CD4-positive, CD25-positive, alpha-beta regulatory T cell (primary cell): ENCODE measurements at regions not wholly inside any gene's neighbourhood (a gene's known extent, or its start where the extent isn't known, plus 50 kb on each side); places are given as distances from the start of the nearest gene placed in this dataset.
"Not testable (repeated sequence)": the region's sequence is repeated elsewhere in the genome, so short reads cannot be mapped to it uniquely, and the experiment has no call there.

Source experiments
- ATAC-seq, 2 donors: fragments of 150-1000 bp; cut with Tn5 transposase; one replicate each; pipeline ENCODE4 v1.10.0; 2021; ENCODE audit warnings: low read depth in 2 of 2, moderate number of reproducible peaks in 2 of 2, moderate library complexity in 1 of 2
- DNase-seq, 3 donors: peaks; one replicate each; pipeline versions ENCODE4 v3.0.0 to v3.0.0-alpha.2; 2012 to 2022; ENCODE audit warnings: mixed read lengths in 1 of 3
- H3K27ac ChIP-seq: one replicate; pipeline ENCODE4 v1.7.0; 2013; ENCODE audit warnings: mild to moderate bottlenecking, low read length; ENCODE audit not compliant: insufficient read depth, poor library complexity, severe bottlenecking
- H3K27me3 ChIP-seq: one replicate; pipeline ENCODE4 v1.7.0; 2013; ENCODE audit warnings: low read length; ENCODE audit not compliant: control insufficient read depth, insufficient read depth
- H3K36me3 ChIP-seq: one replicate; pipeline ENCODE4 v1.7.0; 2013; ENCODE audit warnings: mild to moderate bottlenecking, low read length, moderate library complexity; ENCODE audit not compliant: control insufficient read depth, insufficient read depth
- H3K4me1 ChIP-seq: 2 replicates; pipeline ENCODE4 v1.7.0; 2013; ENCODE audit warnings: mild to moderate bottlenecking, low read length; ENCODE audit not compliant: insufficient read depth, control insufficient read depth, poor library complexity, severe bottlenecking
- H3K4me3 ChIP-seq: one replicate; pipeline ENCODE4 v1.7.0; 2013; ENCODE audit warnings: low read depth, mild to moderate bottlenecking, low read length, moderate library complexity
- H3K9me3 ChIP-seq, 2 experiments: 1 replicate in 1 of 2; 2 replicates in 1 of 2; pipeline ENCODE4 v1.7.0; 2013; ENCODE audit warnings: low read length in 2 of 2, mild to moderate bottlenecking in 1 of 2, moderate library complexity in 1 of 2; ENCODE audit not compliant: control insufficient read depth in 2 of 2
- H3K27ac Mint-ChIP-seq, 3 donors: one replicate each; pipeline ENCODE4 v1.8.0; 2020 to 2022; ENCODE audit warnings: mild to moderate bottlenecking in 3 of 3, mixed read lengths in 3 of 3, moderate library complexity in 2 of 3
- H3K27me3 Mint-ChIP-seq: one replicate; pipeline ENCODE4 v1.8.0; 2022; ENCODE audit warnings: mild to moderate bottlenecking, mixed read lengths
- H3K36me3 Mint-ChIP-seq: one replicate; pipeline ENCODE4 v1.8.0; 2020; ENCODE audit warnings: mixed read lengths
- H3K4me1 Mint-ChIP-seq, 4 donors: one replicate each; pipeline ENCODE4 v1.8.0; 2020 to 2022; ENCODE audit warnings: mixed read lengths in 4 of 4, mild to moderate bottlenecking in 1 of 4
- H3K4me3 Mint-ChIP-seq, 4 donors: one replicate each; pipeline ENCODE4 v1.8.0; 2020 to 2022; ENCODE audit warnings: mild to moderate bottlenecking in 4 of 4, mixed read lengths in 4 of 4, moderate library complexity in 3 of 4
- H3K9me3 Mint-ChIP-seq, 7 donors: one replicate each; pipeline ENCODE4 v1.8.0; 2020 to 2022; ENCODE audit warnings: mixed read lengths in 7 of 7, mild to moderate bottlenecking in 3 of 7, moderate library complexity in 2 of 7

DNA sequence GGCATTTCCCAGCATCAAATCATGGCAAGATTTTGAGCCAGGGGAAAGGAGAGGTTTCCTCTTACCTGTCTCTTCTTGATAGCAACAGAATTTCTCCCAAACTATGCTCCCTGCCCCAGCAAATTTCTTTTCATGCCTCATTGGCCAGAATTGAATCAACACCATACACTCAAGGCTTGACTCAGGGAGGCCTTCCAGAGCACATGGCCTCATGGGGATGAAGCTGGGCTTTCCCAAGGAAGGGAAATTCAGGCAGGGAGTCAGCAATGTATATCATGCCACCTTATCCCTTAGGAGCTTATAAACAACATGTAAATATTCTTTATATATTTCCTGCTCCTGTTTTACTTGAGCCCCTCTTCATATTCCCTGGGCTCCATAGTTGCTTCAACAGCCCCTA lies 62.1 kb downstream of the ARF6 start:
- Histone ChIP-seq H3K27ac (no peak overlapping the region), H3K4me1 (peaks cover 11% of the 10 kb centered on the region), H3K36me3 (no peaks in the 10 kb centered on the region), H3K27me3 (no peaks in the 10 kb centered on the region), H3K4me3 (no peak overlapping the region), H3K9me3 (no peaks in the 10 kb centered on the region)
- Mint-ChIP-seq H3K4me1 (peaks cover 10 to 24% (median 21%) of the 10 kb centered on the region in 4 donors), H3K9me3 (no peaks in the 10 kb centered on the region), H3K4me3 (no peak overlapping the region), H3K27ac (no peak overlapping the region), H3K27me3 (no peaks in the 10 kb centered on the region), H3K36me3 (no peaks in the 10 kb centered on the region)
- DNase-seq (no peak), ATAC-seq (no peak)

GRCh38 chr14:49957089-49957852 lies 64.4 kb downstream of the ARF6 start:
- ATAC-seq, result no peak
- H3K27me3 ChIP-seq, result no peaks in the 10 kb centered on the region
- no peak overlapping the region for H3K27ac ChIP-seq
- no peaks in the 10 kb centered on the region for H3K9me3 ChIP-seq
- Mint-ChIP-seq H3K27ac (peak overlapping the region in 1 of 3 donors; percentile 9), H3K27me3 (no peaks in the 10 kb centered on the region), H3K9me3 (no peaks in the 10 kb centered on the region), H3K36me3 (no peaks in the 10 kb centered on the region), H3K4me3 (no peak overlapping the region), H3K4me1 (peaks cover 0 to 13% (median 5%) of the 10 kb centered on the region in 4 donors)
- no peak for DNase-seq
- peaks cover 5% of the 10 kb centered on the region for H3K4me1 ChIP-seq
- H3K36me3 ChIP-seq, result no peaks in the 10 kb centered on the region
- no peak overlapping the region for H3K4me3 ChIP-seq

GRCh38 chr14:49959822-49960408 lies 67.0 kb downstream of the ARF6 start:
- Mint-ChIP-seq H3K27ac (peak overlapping the region in 1 of 3 donors; percentile 85), H3K4me1 (peaks cover 0 to 18% (median 8%) of the 10 kb centered on the region in 4 donors), H3K27me3 (no peaks in the 10 kb centered on the region), H3K36me3 (no peaks in the 10 kb centered on the region), H3K9me3 (no peaks in the 10 kb centered on the region), H3K4me3 (peak overlapping the region in 1 of 4 donors; percentile 19)
- no peaks in the 10 kb centered on the region for H3K36me3 ChIP-seq
- H3K27me3 ChIP-seq, result no peaks in the 10 kb centered on the region
- H3K27ac ChIP-seq, result no peak overlapping the region
- ATAC-seq (no peak), DNase-seq (no peak)
- no peak overlapping the region for H3K4me3 ChIP-seq
- no peaks in the 10 kb centered on the region for H3K9me3 ChIP-seq
- peaks cover 5% of the 10 kb centered on the region for H3K4me1 ChIP-seq

DNA sequence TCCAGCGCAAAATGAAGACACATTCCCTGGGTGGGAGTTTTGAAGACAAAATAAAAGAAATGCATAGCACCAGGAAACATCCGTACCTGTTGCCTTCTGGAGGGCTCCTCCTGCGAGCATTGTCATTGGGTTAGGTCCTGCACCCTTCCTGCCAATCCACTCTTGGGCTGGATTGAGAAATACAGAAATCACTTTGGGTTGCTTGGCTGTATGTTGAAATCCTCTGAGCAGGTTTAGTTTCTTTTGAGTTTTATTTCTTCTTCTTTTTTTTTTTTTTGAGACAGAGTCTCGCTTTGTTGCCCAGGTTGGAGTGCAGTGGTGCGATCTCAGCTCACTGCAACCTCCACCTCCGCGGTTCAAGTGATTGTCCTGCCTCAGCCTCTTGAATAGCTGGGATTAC lies 67.6 kb downstream of the ARF6 start:
- no peak for ATAC-seq
- peaks cover 5% of the 10 kb centered on the region for H3K4me1 ChIP-seq

GRCh38 chr14:49961270-49962222 lies 68.7 kb downstream of the ARF6 start:
- Histone ChIP-seq H3K27ac (no peak overlapping the region), H3K4me1 (peaks cover 5% of the 10 kb centered on the region), H3K36me3 (no peaks in the 10 kb centered on the region), H3K9me3 (no peaks in the 10 kb centered on the region), H3K4me3 (no peak overlapping the region), H3K27me3 (no peaks in the 10 kb centered on the region)
- ATAC-seq (no peak), DNase-seq (no peak)
- Mint-ChIP-seq H3K27ac (peak overlapping the region in 1 of 3 donors; percentile 12), H3K4me3 (no peak overlapping the region), H3K4me1 (peaks cover 0 to 20% (median 6%) of the 10 kb centered on the region in 4 donors), H3K36me3 (no peaks in the 10 kb centered on the region), H3K9me3 (no peaks in the 10 kb centered on the region), H3K27me3 (no peaks in the 10 kb centered on the region)

More for the DNA sequence above, 67.6 kb downstream of the ARF6 start:
- no peak overlapping the region for H3K4me3 Mint-ChIP-seq
- no peak for DNase-seq
- H3K27me3 ChIP-seq, result no peaks in the 10 kb centered on the region
- H3K9me3 ChIP-seq, result no peaks in the 10 kb centered on the region
- H3K4me3 ChIP-seq, result no peak overlapping the region
- no peaks in the 10 kb centered on the region for H3K36me3 ChIP-seq
- no peaks in the 10 kb centered on the region for H3K36me3 Mint-ChIP-seq
- no peak overlapping the region for H3K27ac ChIP-seq
- no peak overlapping the region for H3K27ac Mint-ChIP-seq
- no peaks in the 10 kb centered on the region for H3K9me3 Mint-ChIP-seq
- peaks cover 0 to 18% (median 8%) of the 10 kb centered on the region in 4 donors for H3K4me1 Mint-ChIP-seq
- no peaks in the 10 kb centered on the region for H3K27me3 Mint-ChIP-seq

DNA sequence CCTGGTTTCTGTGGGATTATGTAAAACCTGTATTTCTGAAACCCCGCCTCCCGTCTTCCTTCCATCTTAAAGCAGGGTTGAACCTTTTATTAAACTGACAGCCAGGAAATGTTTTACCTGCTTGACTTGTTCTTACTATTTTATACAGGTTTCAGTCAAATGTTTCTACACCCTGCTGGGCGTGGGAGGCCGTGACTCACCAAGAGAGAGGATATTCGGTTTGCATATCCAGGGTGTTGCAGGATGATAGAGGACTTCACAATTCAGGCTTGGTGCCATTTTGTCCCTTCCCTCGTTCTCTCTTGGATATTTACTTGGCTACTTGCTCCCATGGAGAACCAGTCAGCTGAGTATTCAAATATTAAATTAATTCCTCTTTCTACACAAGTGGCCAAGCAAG lies 69.7 kb downstream of the ARF6 start:
- Histone ChIP-seq H3K27ac (no peak overlapping the region), H3K4me3 (no peak overlapping the region), H3K9me3 (no peaks in the 10 kb centered on the region), H3K36me3 (no peaks in the 10 kb centered on the region), H3K27me3 (no peaks in the 10 kb centered on the region), H3K4me1 (peaks cover 5% of the 10 kb centered on the region)
- Mint-ChIP-seq H3K27me3 (no peaks in the 10 kb centered on the region), H3K27ac (peak overlapping the region in 1 of 3 donors; percentile 17), H3K4me3 (no peak overlapping the region), H3K4me1 (peaks cover 0 to 20% (median 6%) of the 10 kb centered on the region in 4 donors), H3K36me3 (no peaks in the 10 kb centered on the region), H3K9me3 (no peaks in the 10 kb centered on the region)
- peak in 1 of 2 donors; percentile 43 for ATAC-seq
- DNase-seq, result peak in 1 of 3 donors; percentile 67

- not testable (repeated sequence) for H3K36me3 ChIP-seq, H3K36me3 Mint-ChIP-seq
- H3K4me1 Mint-ChIP-seq, result peaks cover 2 to 27% (median 9%) of the 10 kb centered on the region in 4 donors
These were observed 72.3 kb downstream of the ARF6 start for GRCh38 chr14:49965068-49965651.

More at GRCh38 chr14:49965068-49965651, 72.3 kb downstream of the ARF6 start:
- H3K4me3 ChIP-seq, H3K9me3 ChIP-seq, DNase-seq, H3K27ac Mint-ChIP-seq, H3K27me3 Mint-ChIP-seq, ATAC-seq, H3K4me1 ChIP-seq, H3K4me3 Mint-ChIP-seq, H3K9me3 Mint-ChIP-seq, H3K27me3 ChIP-seq, H3K27ac ChIP-seq: not testable (repeated sequence)
